Lower leg skin (tissue), 4 donors: ENCODE measurements at regions not wholly inside any gene's neighbourhood (a gene's known extent, or its start where the extent isn't known, plus 50 kb on each side); places are given as distances from the start of the nearest gene placed in this dataset.

ENCODE experiments used
- DNase-seq, 2 donors: peaks; one replicate each; pipeline ENCODE4 v3.0.0-alpha.2; 2019; ENCODE audit warnings: low spot score in 2 of 2
- H3K4me3 ChIP-seq: fragments of 200-600 bp; sonication (generic); 2 replicates; pipeline ENCODE4 v1.5.1; 2017; ENCODE audit warnings: mild to moderate bottlenecking, low read depth; ENCODE audit not compliant: poor library complexity, severe bottlenecking
- CTCF ChIP-seq, 3 donors: fragments of 450-650 bp; IDR thresholded peaks; one replicate each; pipeline ENCODE4 v1.5.1; 2016; ENCODE audit warnings: antibody characterized with exemption in 3 of 3, mild to moderate bottlenecking in 3 of 3, moderate library complexity in 2 of 3
- POLR2A ChIP-seq, 2 donors: fragments of 450-650 bp; IDR thresholded peaks; one replicate each; pipeline ENCODE4 v1.6.1; 2016 to 2017; ENCODE audit warnings: antibody characterized with exemption in 2 of 2, mild to moderate bottlenecking in 1 of 2, moderate library complexity in 1 of 2
- WGBS, 2 donors: methylation state at CpG; one replicate each; pipeline ENCODE4 v1.1.5; 2018; 5-methylcytosine and 5-hydroxymethylcytosine counted together
- intact Hi-C: fragments of 100-400 bp; cut with DNase I; formaldehyde crosslinking; loops from one replicate; pipeline ENCODE4 v1.15.0; 2023; ENCODE audit warnings: low total_unique reads

- intact Hi-C loops: no loop called here
- WGBS, 2 donors: 3 to 88% methylated on average over 1 of the region's 1 CpG
- no peak for TF ChIP-seq POLR2A (IDR thresholded peaks at IDR 0.05)
- no peak for TF ChIP-seq CTCF (IDR thresholded peaks at IDR 0.05)
- H3K4me3 ChIP-seq: no peak overlapping the region
- DNase-seq: no peak
Measured at GRCh38 chr3:3635109-3635508, 164.1 kb upstream of the LRRN1 start.

GRCh38 chr3:3634326-3634725, 164.9 kb upstream of the LRRN1 start:
- intact Hi-C loops: no loop called here
- no peak for DNase-seq
- H3K4me3 ChIP-seq: no peak overlapping the region
- 93 to 96% methylated on average over 6 of the region's 6 CpGs for WGBS, 2 donors
- TF ChIP-seq CTCF (IDR thresholded peaks at IDR 0.05) (no peak), POLR2A (IDR thresholded peaks at IDR 0.05) (no peak)

GRCh38 chr3:3633761-3634160, 165.5 kb upstream of the LRRN1 start:
- 64 to 66% methylated on average over 2 of the region's 2 CpGs for WGBS, 2 donors
- intact Hi-C loops: no loop called here
- H3K4me3 ChIP-seq: no peak overlapping the region
- DNase-seq: no peak
- TF ChIP-seq CTCF (IDR thresholded peaks at IDR 0.05) (no peak), POLR2A (IDR thresholded peaks at IDR 0.05) (no peak)

- no peak for DNase-seq
- TF ChIP-seq CTCF (IDR thresholded peaks at IDR 0.05): no peak
- no peak for TF ChIP-seq POLR2A (IDR thresholded peaks at IDR 0.05)
- intact Hi-C loops: no loop called here
- 76 to 84% methylated on average over 2 of the region's 2 CpGs for WGBS, 2 donors
- no peak overlapping the region for H3K4me3 ChIP-seq
Measured at GRCh38 chr3:3632449-3632848, 166.8 kb upstream of the LRRN1 start.

GRCh38 chr3:3631114-3631513, 168.1 kb upstream of the LRRN1 start:
- TF ChIP-seq CTCF (IDR thresholded peaks at IDR 0.05) (no peak), POLR2A (IDR thresholded peaks at IDR 0.05) (no peak)
- DNase-seq: no peak
- no peak overlapping the region for H3K4me3 ChIP-seq
- 77 to 79% methylated on average over 4 of the region's 4 CpGs for WGBS, 2 donors
- intact Hi-C loops: no loop called here

- DNase-seq: no peak
- no peak overlapping the region for H3K4me3 ChIP-seq
- intact Hi-C loops: no loop called here
- no peak for TF ChIP-seq POLR2A (IDR thresholded peaks at IDR 0.05)
- TF ChIP-seq CTCF (IDR thresholded peaks at IDR 0.05): no peak
Measured at GRCh38 chr3:3629911-3630310, 169.3 kb upstream of the LRRN1 start.
